OCI-LY1 (cell line): ENCODE measurements at regions not wholly inside any gene's neighbourhood (a gene's known extent, or its start where the extent isn't known, plus 50 kb on each side); places are given as distances from the start of the nearest gene placed in this dataset.

Experiments
- CTCF ChIP-seq: fragments of 200-600 bp; sonication (generic), shearing (Covaris generic); IDR thresholded peaks from 2 replicates; pipeline ENCODE4 v1.5.1; 2017; ENCODE audit warnings: mild to moderate bottlenecking, antibody characterized with exemption, low read length, moderate library complexity, mixed read lengths
- EZH2 ChIP-seq: fragments of 200-600 bp; sonication (generic), shearing (Covaris generic); IDR thresholded peaks from 2 replicates; pipeline ENCODE4 v1.8.0; 2017; ENCODE audit warnings: borderline replicate concordance, mixed run types, mild to moderate bottlenecking, antibody characterized with exemption, low read length, moderate library complexity, mixed read lengths

GRCh38 chr1:57719274-57719673 lies 295.4 kb upstream of the DAB1 start:
- TF ChIP-seq CTCF (no peak), EZH2 (no peak)
